AG10803 (cell line): ENCODE measurements at regions not wholly inside any gene's neighbourhood (a gene's known extent, or its start where the extent isn't known, plus 50 kb on each side); places are given as distances from the start of the nearest gene placed in this dataset.

ENCODE experiments used
- DNase-seq: peaks from one replicate; pipeline ENCODE4 v3.0.0; 2010; ENCODE audit warnings: low read depth
- H3K4me3 ChIP-seq: 2 replicates; pipeline ENCODE4 v1.5.1; 2011; ENCODE audit warnings: mild to moderate bottlenecking, low read length, control low read depth
- CTCF ChIP-seq: conservative IDR thresholded peaks from 2 replicates; pipeline ENCODE4 v1.5.1; 2011; ENCODE audit warnings: mild to moderate bottlenecking, low read length, control low read depth, inconsistent platforms

GRCh38 chr13:64020126-64020525, 2604.5 kb upstream of the PCDH20 start:
- H3K4me3 ChIP-seq: no peak overlapping the region

GRCh38 chr13:64007339-64007738, 2591.7 kb upstream of the PCDH20 start:
- DNase-seq: no peak
- no peak overlapping the region for H3K4me3 ChIP-seq
- no peak for TF ChIP-seq CTCF

More at GRCh38 chr13:64020126-64020525, 2604.5 kb upstream of the PCDH20 start:
- no peak for TF ChIP-seq CTCF
- DNase-seq: no peak

GRCh38 chr13:64000321-64000720, 2584.7 kb upstream of the PCDH20 start:
- no peak overlapping the region for H3K4me3 ChIP-seq
- no peak for DNase-seq
- TF ChIP-seq CTCF: no peak

- H3K4me3 ChIP-seq: no peak overlapping the region
- TF ChIP-seq CTCF: no peak
- DNase-seq: no peak
Measured at GRCh38 chr13:63999614-64000305, 2584.1 kb upstream of the PCDH20 start.

- TF ChIP-seq CTCF: no peak
- no peak for DNase-seq
- H3K4me3 ChIP-seq: no peak overlapping the region
Measured at GRCh38 chr13:63983366-63983765, 2567.7 kb upstream of the PCDH20 start.

GRCh38 chr13:63979951-63980350, 2564.3 kb upstream of the PCDH20 start:
- TF ChIP-seq CTCF: no peak
- no peak for DNase-seq
- H3K4me3 ChIP-seq: no peak overlapping the region

- TF ChIP-seq CTCF: no peak
- H3K4me3 ChIP-seq: no peak overlapping the region
- DNase-seq: no peak
Measured at GRCh38 chr13:63972328-63972727, 2556.7 kb upstream of the PCDH20 start.
